ENCODE measurements at regions not wholly inside any gene's neighbourhood (a gene's known extent, or its start where the extent isn't known, plus 50 kb on each side); places are given as distances from the start of the nearest gene placed in this dataset.

GRCh38 chr1:163657719-163658118 lies 336.0 kb downstream of the NUF2 start:
- TF ChIP-seq FOS (IDR thresholded peaks at IDR 0.05; ENCODE audit: low read depth, low read length): no peak
- Histone ChIP-seq H3K23ac (ENCODE audit: low read depth, low read length) (no peak overlapping the region), H3K27me3 (ENCODE audit: control insufficient read depth, insufficient read depth, low read length) (no peaks in the 10 kb centered on the region), H4K20me1 (ENCODE audit: insufficient read depth, low read length) (no peaks in the 10 kb centered on the region), H2AK5ac (ENCODE audit: low read depth, low read length) (no peak overlapping the region), H3K4me1 (ENCODE audit: control insufficient read depth, insufficient read depth, low read length) (no peaks in the 10 kb centered on the region), H3K4me2 (ENCODE audit: low read depth, low read length) (no peak overlapping the region), H3K14ac (replicated peaks; ENCODE audit: low read depth, low read length) (no peak overlapping the region), H3K79me1 (ENCODE audit: low read depth in 1 of 2, low read length in 2 of 2) (no peaks in the 10 kb centered on the region), H4K8ac (ENCODE audit: low read depth in 2 of 2, low read length in 2 of 2) (no peak overlapping the region), H3K18ac (ENCODE audit: low read depth, low read length) (no peak overlapping the region), H3K9me1 (ENCODE audit: insufficient read depth, low read length) (no peaks in the 10 kb centered on the region), H4K91ac (ENCODE audit: insufficient read depth, low read depth, low read length) (no peak overlapping the region), H4K5ac (ENCODE audit: low read depth, low read length) (no peak overlapping the region), H2AK9ac (replicated peaks; ENCODE audit: low read depth, low read length, poor library complexity) (no peak overlapping the region), H2BK120ac (ENCODE audit: low read depth, low read length) (no peak overlapping the region), H3K56ac (ENCODE audit: extremely low read depth, insufficient read depth, low read length) (no peak overlapping the region), H2AFZ (replicated peaks; ENCODE audit: low read length, poor library complexity) (no peak overlapping the region), H2BK15ac (ENCODE audit: low read depth, low read length) (no peak overlapping the region), H2BK5ac (ENCODE audit: low read depth, low read length, poor library complexity, severe bottlenecking) (no peak overlapping the region), H3K27ac (ENCODE audit: insufficient read depth, low read length) (no peak overlapping the region), H3K4me3 (ENCODE audit: insufficient read depth, low read depth, low read length) (no peak overlapping the region), H3K4ac (ENCODE audit: low read depth, low read length) (no peak overlapping the region), H3K36me3 (ENCODE audit: control insufficient read depth, insufficient read depth, low read length) (no peaks in the 10 kb centered on the region), H3K9me3 (ENCODE audit: control insufficient read depth, insufficient read depth, low read length) (no peaks in the 10 kb centered on the region), H3K9ac (ENCODE audit: low read depth, low read length) (no peak overlapping the region), H2BK20ac (ENCODE audit: low read depth, low read length) (no peak overlapping the region)
- POLR2A ChIA-PET (ENCODE audit: unreplicated experiment): no interaction called here
- no peak for ATAC-seq (ENCODE audit: low read depth)
- no CpG with 5 or more reads among the region's 3 CpGs for WGBS, 2 experiments (ENCODE audit: extremely low coverage in 2 of 2, insufficient read length in 1 of 2)
- intact Hi-C loops (cut with micrococcal nuclease) (no loop called here), dilution Hi-C loops (cut with HindIII; ENCODE audit: low sequenced_read_pairs, unreplicated experiment) (no loop called here), in situ Hi-C loops (cut with MboI; ENCODE audit: low sequenced_read_pairs) (no loop called here)
- BruUV-seq (replicated peaks): no TSS peak
- CTCF ChIA-PET: no interaction called here
- DNase-seq: no peak

Measured in IMR-90 (cell line).